ENCODE measurements at regions not wholly inside any gene's neighbourhood (a gene's known extent, or its start where the extent isn't known, plus 50 kb on each side); places are given as distances from the start of the nearest gene placed in this dataset.
"Not testable (repeated sequence)": the region's sequence is repeated elsewhere in the genome, so short reads cannot be mapped to it uniquely, and the experiment has no call there.

- Mint-ChIP-seq H3K27me3 (peaks cover 2% of the 10 kb centered on the region), H3K4me3 (no peak overlapping the region), H3K36me3 (ENCODE audit: low read depth) (no peaks in the 10 kb centered on the region), H3K4me1 (ENCODE audit: low read depth) (peaks cover 4% of the 10 kb centered on the region), H3K9me3 (no peaks in the 10 kb centered on the region), H3K27ac (peak overlapping the region; percentile 14)
- ChIA-PET POLR2A (interaction anchor here (1.2 kb wide), 1 partner anchor 176 kb away, joined by 4 read pairs; no protein-coding TSS in a partner anchor), CTCF (interaction anchor here (1.0 kb wide), 2 partner anchors 98 to 124 kb away, joined by 3 read pairs; no protein-coding TSS in a partner anchor)
- intact Hi-C loops (cut with micrococcal nuclease): no loop called here
- DNase-seq (no peak), ATAC-seq (no peak)
- no peak for TF ChIP-seq CTCF (IDR thresholded peaks at IDR 0.05)
Observed at GRCh38 chr15:89002281-89002761, 85.9 kb upstream of the ABHD2 start.

GRCh38 chr15:89002830-89003229 lies 85.4 kb upstream of the ABHD2 start:
- intact Hi-C loops (cut with micrococcal nuclease): no loop called here
- TF ChIP-seq CTCF (IDR thresholded peaks at IDR 0.05): no peak
- Mint-ChIP-seq H3K9me3 (no peaks in the 10 kb centered on the region), H3K36me3 (ENCODE audit: low read depth) (no peaks in the 10 kb centered on the region), H3K27ac (no peak overlapping the region), H3K4me3 (no peak overlapping the region), H3K27me3 (peaks cover 2% of the 10 kb centered on the region), H3K4me1 (ENCODE audit: low read depth) (peaks cover 4% of the 10 kb centered on the region)
- DNase-seq (no peak), ATAC-seq (no peak)
- POLR2A ChIA-PET: interaction anchor here (1.2 kb wide), 1 partner anchor 175 kb away, joined by 4 read pairs; no protein-coding TSS in a partner anchor
- CTCF ChIA-PET: interaction anchor here (1.0 kb wide), 2 partner anchors 98 to 124 kb away, joined by 3 read pairs; no protein-coding TSS in a partner anchor

- no peak for TF ChIP-seq CTCF (IDR thresholded peaks at IDR 0.05)
- Mint-ChIP-seq H3K36me3 (ENCODE audit: low read depth) (no peaks in the 10 kb centered on the region), H3K4me1 (ENCODE audit: low read depth) (peaks cover 4% of the 10 kb centered on the region), H3K27ac (no peak overlapping the region), H3K27me3 (no peaks in the 10 kb centered on the region), H3K4me3 (no peak overlapping the region), H3K9me3 (no peaks in the 10 kb centered on the region)
- POLR2A ChIA-PET: no interaction called here
- CTCF ChIA-PET: interaction anchor here (0.7 to 1.5 kb wide), 4 partner anchors 10 to 202 kb away, joined by 3 to 8 read pairs (median 4); no protein-coding TSS in a partner anchor
- DNase-seq: peak; percentile 16
- intact Hi-C loops (cut with micrococcal nuclease): no loop called here
- peak; percentile 53 for ATAC-seq
Observed at GRCh38 chr15:89003865-89004725, 84.2 kb upstream of the ABHD2 start.

GRCh38 chr15:89004726-89005030 lies 83.6 kb upstream of the ABHD2 start:
- intact Hi-C loops (cut with micrococcal nuclease): no loop called here
- peaks cover under 1% of the 10 kb centered on the region for H3K27me3 Mint-ChIP-seq
- H3K9me3 Mint-ChIP-seq: no peaks in the 10 kb centered on the region
- ATAC-seq (no peak), DNase-seq (no peak)
- H3K36me3 Mint-ChIP-seq (ENCODE audit: low read depth): no peaks in the 10 kb centered on the region
- peaks cover 4% of the 10 kb centered on the region for H3K4me1 Mint-ChIP-seq (ENCODE audit: low read depth)
- CTCF ChIA-PET: interaction anchor here (0.7 to 1.5 kb wide), 3 partner anchors 10 to 100 kb away, joined by 3 to 8 read pairs (median 3); no protein-coding TSS in a partner anchor
- no peak overlapping the region for H3K27ac Mint-ChIP-seq
- H3K4me3 Mint-ChIP-seq: no peak overlapping the region
- POLR2A ChIA-PET: no interaction called here
- no peak for TF ChIP-seq CTCF (IDR thresholded peaks at IDR 0.05)

- H3K27me3 Mint-ChIP-seq; H3K9me3 Mint-ChIP-seq; DNase-seq; ATAC-seq; H3K27ac Mint-ChIP-seq; POLR2A ChIA-PET; H3K36me3 Mint-ChIP-seq (ENCODE audit: low read depth); intact Hi-C loops (cut with micrococcal nuclease); H3K4me1 Mint-ChIP-seq (ENCODE audit: low read depth); H3K4me3 Mint-ChIP-seq: not testable (repeated sequence)
- CTCF ChIA-PET: interaction anchor here (2.5 kb wide), 1 partner anchor 103 kb away, joined by 10 read pairs; no protein-coding TSS in a partner anchor
Observed at GRCh38 chr15:89007527-89007926, 80.7 kb upstream of the ABHD2 start.
